ENCODE measurements at regions not wholly inside any gene's neighbourhood (a gene's known extent, or its start where the extent isn't known, plus 50 kb on each side); places are given as distances from the start of the nearest gene placed in this dataset.

DNA sequence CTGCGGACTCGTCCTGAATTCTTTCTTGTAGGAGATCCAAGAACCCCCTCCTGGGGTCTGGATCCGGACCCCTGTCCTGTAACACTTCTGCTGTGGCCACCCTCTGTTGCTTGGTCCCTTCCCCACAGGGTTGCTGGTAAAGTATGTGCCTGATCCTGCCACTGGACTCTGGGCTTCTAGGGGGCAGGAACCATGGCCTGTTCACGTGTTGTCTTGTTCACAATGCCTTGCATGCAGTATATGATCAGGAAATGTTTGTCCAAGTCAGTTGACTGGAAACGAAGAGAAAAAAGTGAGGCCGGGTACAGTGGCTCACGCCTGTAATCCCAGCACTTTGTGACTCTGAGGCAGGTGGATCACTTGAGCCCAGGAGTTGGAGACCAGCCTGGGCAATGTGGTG lies 139.3 kb upstream of the ALDH1B1 start:
- ATAC-seq (ENCODE audit: insufficient read depth, low read depth) (no peak), DNase-seq (no peak)
- no peaks in the 10 kb centered on the region for H4K20me1 ChIP-seq (ENCODE audit: insufficient read depth, low read length)
- no peak overlapping the region for H2AFZ ChIP-seq (ENCODE audit: low read depth, low read length)
- H3K4me3 ChIP-seq (ENCODE audit: low read depth in 1 of 2, low read length in 2 of 2), result no peak overlapping the region
- no peak overlapping the region for H3K27ac ChIP-seq (ENCODE audit: low read length)
- H3K79me2 ChIP-seq (ENCODE audit: insufficient read depth, low read length), result no peaks in the 10 kb centered on the region
- no peaks in the 10 kb centered on the region for H3K27me3 ChIP-seq (ENCODE audit: insufficient read depth, low read length, poor library complexity)
- no peak overlapping the region for H3K4me2 ChIP-seq (ENCODE audit: insufficient read depth, low read length)
- no peak for TF ChIP-seq EZH2 (IDR thresholded peaks at IDR 0.05; ENCODE audit: borderline replicate concordance, low read depth, low read length, severe bottlenecking)
- TF ChIP-seq, protein P1, sequence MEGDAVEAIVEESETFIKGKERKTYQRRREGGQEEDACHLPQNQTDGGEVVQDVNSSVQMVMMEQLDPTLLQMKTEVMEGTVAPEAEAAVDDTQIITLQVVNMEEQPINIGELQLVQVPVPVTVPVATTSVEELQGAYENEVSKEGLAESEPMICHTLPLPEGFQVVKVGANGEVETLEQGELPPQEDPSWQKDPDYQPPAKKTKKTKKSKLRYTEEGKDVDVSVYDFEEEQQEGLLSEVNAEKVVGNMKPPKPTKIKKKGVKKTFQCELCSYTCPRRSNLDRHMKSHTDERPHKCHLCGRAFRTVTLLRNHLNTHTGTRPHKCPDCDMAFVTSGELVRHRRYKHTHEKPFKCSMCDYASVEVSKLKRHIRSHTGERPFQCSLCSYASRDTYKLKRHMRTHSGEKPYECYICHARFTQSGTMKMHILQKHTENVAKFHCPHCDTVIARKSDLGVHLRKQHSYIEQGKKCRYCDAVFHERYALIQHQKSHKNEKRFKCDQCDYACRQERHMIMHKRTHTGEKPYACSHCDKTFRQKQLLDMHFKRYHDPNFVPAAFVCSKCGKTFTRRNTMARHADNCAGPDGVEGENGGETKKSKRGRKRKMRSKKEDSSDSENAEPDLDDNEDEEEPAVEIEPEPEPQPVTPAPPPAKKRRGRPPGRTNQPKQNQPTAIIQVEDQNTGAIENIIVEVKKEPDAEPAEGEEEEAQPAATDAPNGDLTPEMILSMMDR (IDR thresholded peaks at IDR 0.05; ENCODE audit: borderline replicate concordance, extremely low read depth, low read length, poor library complexity, severe bottlenecking), result no peak
- no peaks in the 10 kb centered on the region for H3K4me1 ChIP-seq (ENCODE audit: insufficient read depth, low read length)
- H3K9me3 ChIP-seq (ENCODE audit: insufficient read depth, low read length, severe bottlenecking), result no peaks in the 10 kb centered on the region
- H3K36me3 ChIP-seq (ENCODE audit: insufficient read depth, low read length), result no peaks in the 10 kb centered on the region
- no peak overlapping the region for H3K9ac ChIP-seq (ENCODE audit: low read depth, low read length)

DNA sequence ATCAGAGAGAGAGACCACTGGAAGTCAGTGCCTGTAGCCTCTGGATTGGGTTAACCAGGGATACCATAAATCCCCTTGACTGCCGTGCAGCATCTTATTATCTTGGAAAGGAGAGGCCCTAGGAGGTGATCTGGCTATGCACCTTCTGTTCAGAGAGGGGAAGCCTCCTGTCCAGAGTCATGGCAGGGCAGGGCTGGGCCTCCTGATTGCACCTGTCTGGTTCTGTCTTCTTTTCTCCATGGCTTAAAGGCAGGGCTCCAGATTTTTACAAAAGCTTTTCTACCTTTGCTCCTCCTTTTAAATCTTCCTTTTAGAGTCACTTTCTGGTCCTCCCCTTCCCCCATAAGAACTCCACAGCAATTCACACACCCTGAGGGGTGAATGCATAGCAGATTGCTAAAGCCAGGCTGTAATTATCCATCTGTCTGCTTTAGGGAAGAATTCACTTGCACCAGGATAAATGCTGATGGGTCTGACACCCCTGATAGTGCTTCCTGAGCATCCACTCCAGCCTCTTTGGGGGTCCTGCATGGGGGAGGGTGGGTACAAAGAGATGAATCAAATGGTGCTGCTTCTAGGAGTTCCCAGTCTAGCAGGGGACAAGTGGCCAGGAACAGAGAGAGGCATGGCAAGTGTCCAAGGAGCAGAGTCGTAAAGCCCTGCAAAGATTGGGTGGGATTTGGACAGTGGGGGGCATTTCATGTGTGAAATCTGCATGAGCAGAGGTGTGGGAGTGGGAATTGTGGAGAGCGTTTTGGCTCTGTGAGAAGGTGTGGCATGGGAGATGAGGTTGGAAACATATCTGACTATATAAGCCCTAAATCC lies 141.3 kb upstream of the ALDH1B1 start:
- no peak overlapping the region for H3K9ac ChIP-seq (ENCODE audit: low read depth, low read length)
- no peaks in the 10 kb centered on the region for H3K36me3 ChIP-seq (ENCODE audit: insufficient read depth, low read length)
- TF ChIP-seq, protein P1 (IDR thresholded peaks at IDR 0.05; ENCODE audit: borderline replicate concordance, extremely low read depth, low read length, poor library complexity, severe bottlenecking), result no peak
- TF ChIP-seq EZH2 (IDR thresholded peaks at IDR 0.05; ENCODE audit: borderline replicate concordance, low read depth, low read length, severe bottlenecking), result no peak
- H3K9me3 ChIP-seq (ENCODE audit: insufficient read depth, low read length, severe bottlenecking), result peaks cover 3% of the 10 kb centered on the region
- H3K27ac ChIP-seq (ENCODE audit: low read length), result no peak overlapping the region
- DNase-seq (no peak), ATAC-seq (ENCODE audit: insufficient read depth, low read depth) (no peak)
- H3K4me2 ChIP-seq (ENCODE audit: insufficient read depth, low read length), result no peak overlapping the region
- H4K20me1 ChIP-seq (ENCODE audit: insufficient read depth, low read length), result no peaks in the 10 kb centered on the region
- no peak overlapping the region for H3K4me3 ChIP-seq (ENCODE audit: low read depth in 1 of 2, low read length in 2 of 2)
- no peaks in the 10 kb centered on the region for H3K79me2 ChIP-seq (ENCODE audit: insufficient read depth, low read length)
- no peaks in the 10 kb centered on the region for H3K27me3 ChIP-seq (ENCODE audit: insufficient read depth, low read length, poor library complexity)
- no peak overlapping the region for H2AFZ ChIP-seq (ENCODE audit: low read depth, low read length)
- H3K4me1 ChIP-seq (ENCODE audit: insufficient read depth, low read length), result no peaks in the 10 kb centered on the region

DNA sequence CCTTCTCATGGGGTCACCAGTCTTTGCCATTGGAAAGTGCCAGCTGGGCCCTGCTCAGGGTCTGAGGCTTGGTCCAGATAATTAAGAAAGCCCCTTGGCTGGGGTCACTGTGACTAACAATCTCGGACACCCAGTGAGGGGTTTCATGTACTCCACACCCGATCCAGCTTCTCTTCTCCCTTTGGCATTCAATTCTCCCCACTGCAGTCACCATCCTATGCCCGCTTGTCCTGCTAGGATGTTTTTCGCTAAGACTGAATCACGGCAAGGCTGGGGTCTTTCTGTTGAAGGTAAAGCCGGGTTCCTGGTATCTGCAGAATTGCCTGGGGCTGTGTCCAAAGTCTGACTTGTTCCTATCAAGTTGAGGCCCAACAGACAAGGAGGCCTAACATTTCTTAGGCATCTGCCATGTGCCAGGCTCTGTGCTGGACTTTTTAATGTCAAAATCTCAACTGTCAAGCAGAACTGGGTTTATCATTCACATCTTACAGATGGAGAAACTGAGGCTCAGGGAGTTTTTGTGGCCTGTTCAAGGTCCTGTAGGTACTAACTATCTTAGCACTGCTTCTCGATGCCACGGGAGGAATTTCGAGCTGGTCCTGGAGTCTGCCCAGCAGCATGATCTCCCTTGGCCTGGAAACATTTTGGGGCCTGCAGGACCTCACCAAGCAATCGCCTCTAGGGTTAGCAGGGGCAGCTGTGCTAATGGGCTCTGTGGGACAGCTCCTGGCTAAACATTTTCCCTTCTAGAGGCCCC lies 142.0 kb upstream of the ALDH1B1 start:
- TF ChIP-seq EZH2 (IDR thresholded peaks at IDR 0.05; ENCODE audit: borderline replicate concordance, low read depth, low read length, severe bottlenecking), result no peak
- TF ChIP-seq, protein P1 (IDR thresholded peaks at IDR 0.05; ENCODE audit: borderline replicate concordance, extremely low read depth, low read length, poor library complexity, severe bottlenecking), result no peak
- no peak overlapping the region for H3K9ac ChIP-seq (ENCODE audit: low read depth, low read length)
- no peak overlapping the region for H3K4me3 ChIP-seq (ENCODE audit: low read depth in 1 of 2, low read length in 2 of 2)
- peaks cover 3% of the 10 kb centered on the region for H3K9me3 ChIP-seq (ENCODE audit: insufficient read depth, low read length, severe bottlenecking)
- no peaks in the 10 kb centered on the region for H3K4me1 ChIP-seq (ENCODE audit: insufficient read depth, low read length)
- no peak for ATAC-seq (ENCODE audit: insufficient read depth, low read depth)
- H3K27ac ChIP-seq (ENCODE audit: low read length), result no peak overlapping the region
- H3K36me3 ChIP-seq (ENCODE audit: insufficient read depth, low read length), result no peaks in the 10 kb centered on the region
- no peak overlapping the region for H3K4me2 ChIP-seq (ENCODE audit: insufficient read depth, low read length)
- H3K79me2 ChIP-seq (ENCODE audit: insufficient read depth, low read length), result no peaks in the 10 kb centered on the region
- DNase-seq, result no peak
- no peaks in the 10 kb centered on the region for H3K27me3 ChIP-seq (ENCODE audit: insufficient read depth, low read length, poor library complexity)
- H4K20me1 ChIP-seq (ENCODE audit: insufficient read depth, low read length), result no peaks in the 10 kb centered on the region
- H2AFZ ChIP-seq (ENCODE audit: low read depth, low read length), result no peak overlapping the region

Measured in DND-41 (cell line).